ENCODE measurements at regions not wholly inside any gene's neighbourhood (a gene's known extent, or its start where the extent isn't known, plus 50 kb on each side); places are given as distances from the start of the nearest gene placed in this dataset.

DNA sequence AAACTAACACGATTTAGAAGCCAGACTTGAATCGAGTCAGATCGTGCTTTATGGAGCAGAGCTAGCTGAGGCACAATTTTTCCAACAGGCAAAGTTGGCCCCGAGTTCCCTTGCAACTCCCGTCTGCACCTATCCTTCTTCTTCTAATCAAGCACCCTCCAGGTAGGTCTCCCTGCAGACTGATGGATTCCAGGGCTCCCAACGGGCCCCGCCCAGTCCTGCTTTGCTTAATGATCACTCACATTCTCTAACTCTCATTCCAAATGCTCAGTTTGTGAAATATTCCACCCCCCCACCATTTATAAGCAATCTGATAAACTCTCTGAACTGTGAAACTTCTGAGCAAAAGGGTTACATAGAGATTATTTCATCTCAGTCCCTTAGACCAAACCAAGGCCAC lies 119.6 kb downstream of the SLC30A10 start:
- TF ChIP-seq, protein P1, sequence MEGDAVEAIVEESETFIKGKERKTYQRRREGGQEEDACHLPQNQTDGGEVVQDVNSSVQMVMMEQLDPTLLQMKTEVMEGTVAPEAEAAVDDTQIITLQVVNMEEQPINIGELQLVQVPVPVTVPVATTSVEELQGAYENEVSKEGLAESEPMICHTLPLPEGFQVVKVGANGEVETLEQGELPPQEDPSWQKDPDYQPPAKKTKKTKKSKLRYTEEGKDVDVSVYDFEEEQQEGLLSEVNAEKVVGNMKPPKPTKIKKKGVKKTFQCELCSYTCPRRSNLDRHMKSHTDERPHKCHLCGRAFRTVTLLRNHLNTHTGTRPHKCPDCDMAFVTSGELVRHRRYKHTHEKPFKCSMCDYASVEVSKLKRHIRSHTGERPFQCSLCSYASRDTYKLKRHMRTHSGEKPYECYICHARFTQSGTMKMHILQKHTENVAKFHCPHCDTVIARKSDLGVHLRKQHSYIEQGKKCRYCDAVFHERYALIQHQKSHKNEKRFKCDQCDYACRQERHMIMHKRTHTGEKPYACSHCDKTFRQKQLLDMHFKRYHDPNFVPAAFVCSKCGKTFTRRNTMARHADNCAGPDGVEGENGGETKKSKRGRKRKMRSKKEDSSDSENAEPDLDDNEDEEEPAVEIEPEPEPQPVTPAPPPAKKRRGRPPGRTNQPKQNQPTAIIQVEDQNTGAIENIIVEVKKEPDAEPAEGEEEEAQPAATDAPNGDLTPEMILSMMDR (conservative IDR thresholded peaks at IDR 0.05; ENCODE audit: low read length) = no peak
- no peak for TF ChIP-seq EZH2phosphoT487 (IDR thresholded peaks at IDR 0.05; ENCODE audit: borderline replicate concordance)
